HFF-Myc (cell line): ENCODE measurements at regions not wholly inside any gene's neighbourhood (a gene's known extent, or its start where the extent isn't known, plus 50 kb on each side); places are given as distances from the start of the nearest gene placed in this dataset.

Source experiments
- DNase-seq: peaks from one replicate; pipeline ENCODE4 v3.0.0-alpha.2; 2011; ENCODE audit warnings: low read depth; ENCODE audit errors: extremely low read depth
- H3K4me3 ChIP-seq: replicated peaks from 2 replicates; pipeline ENCODE4 v1.5.1; 2011; ENCODE audit warnings: low read depth, mild to moderate bottlenecking, control low read depth, low read length
- TF ChIP-seq, protein P1 (sequence below): IDR thresholded peaks from 2 replicates; pipeline ENCODE4 v1.5.1; 2012; ENCODE audit warnings: mild to moderate bottlenecking, low read depth, low read length, control low read depth; ENCODE audit errors: missing control alignments

DNA sequence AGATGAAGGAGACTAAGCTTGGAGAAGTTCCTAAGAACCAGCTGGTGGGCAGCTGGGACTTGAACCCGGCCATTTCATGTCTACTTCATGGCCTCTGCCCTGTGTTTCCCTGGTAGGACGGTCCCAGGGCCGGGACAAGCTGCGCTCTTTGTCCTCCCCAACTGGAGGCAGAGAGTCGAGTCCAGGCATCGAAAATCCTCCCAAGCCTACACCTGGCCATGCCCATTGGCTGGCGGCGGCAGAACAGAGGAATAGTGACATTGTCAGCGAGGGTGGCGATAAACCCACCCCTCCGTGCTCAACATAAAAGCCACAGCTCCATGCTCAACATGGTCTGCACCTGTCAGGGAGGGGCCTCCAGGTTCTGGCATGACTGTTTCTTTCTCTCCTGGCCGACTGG is 77.7 kb downstream of the RBFOX3 start:
- H3K4me3 ChIP-seq: no peak overlapping the region
- TF ChIP-seq, protein P1, sequence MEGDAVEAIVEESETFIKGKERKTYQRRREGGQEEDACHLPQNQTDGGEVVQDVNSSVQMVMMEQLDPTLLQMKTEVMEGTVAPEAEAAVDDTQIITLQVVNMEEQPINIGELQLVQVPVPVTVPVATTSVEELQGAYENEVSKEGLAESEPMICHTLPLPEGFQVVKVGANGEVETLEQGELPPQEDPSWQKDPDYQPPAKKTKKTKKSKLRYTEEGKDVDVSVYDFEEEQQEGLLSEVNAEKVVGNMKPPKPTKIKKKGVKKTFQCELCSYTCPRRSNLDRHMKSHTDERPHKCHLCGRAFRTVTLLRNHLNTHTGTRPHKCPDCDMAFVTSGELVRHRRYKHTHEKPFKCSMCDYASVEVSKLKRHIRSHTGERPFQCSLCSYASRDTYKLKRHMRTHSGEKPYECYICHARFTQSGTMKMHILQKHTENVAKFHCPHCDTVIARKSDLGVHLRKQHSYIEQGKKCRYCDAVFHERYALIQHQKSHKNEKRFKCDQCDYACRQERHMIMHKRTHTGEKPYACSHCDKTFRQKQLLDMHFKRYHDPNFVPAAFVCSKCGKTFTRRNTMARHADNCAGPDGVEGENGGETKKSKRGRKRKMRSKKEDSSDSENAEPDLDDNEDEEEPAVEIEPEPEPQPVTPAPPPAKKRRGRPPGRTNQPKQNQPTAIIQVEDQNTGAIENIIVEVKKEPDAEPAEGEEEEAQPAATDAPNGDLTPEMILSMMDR: no peak
- DNase-seq: no peak

DNA sequence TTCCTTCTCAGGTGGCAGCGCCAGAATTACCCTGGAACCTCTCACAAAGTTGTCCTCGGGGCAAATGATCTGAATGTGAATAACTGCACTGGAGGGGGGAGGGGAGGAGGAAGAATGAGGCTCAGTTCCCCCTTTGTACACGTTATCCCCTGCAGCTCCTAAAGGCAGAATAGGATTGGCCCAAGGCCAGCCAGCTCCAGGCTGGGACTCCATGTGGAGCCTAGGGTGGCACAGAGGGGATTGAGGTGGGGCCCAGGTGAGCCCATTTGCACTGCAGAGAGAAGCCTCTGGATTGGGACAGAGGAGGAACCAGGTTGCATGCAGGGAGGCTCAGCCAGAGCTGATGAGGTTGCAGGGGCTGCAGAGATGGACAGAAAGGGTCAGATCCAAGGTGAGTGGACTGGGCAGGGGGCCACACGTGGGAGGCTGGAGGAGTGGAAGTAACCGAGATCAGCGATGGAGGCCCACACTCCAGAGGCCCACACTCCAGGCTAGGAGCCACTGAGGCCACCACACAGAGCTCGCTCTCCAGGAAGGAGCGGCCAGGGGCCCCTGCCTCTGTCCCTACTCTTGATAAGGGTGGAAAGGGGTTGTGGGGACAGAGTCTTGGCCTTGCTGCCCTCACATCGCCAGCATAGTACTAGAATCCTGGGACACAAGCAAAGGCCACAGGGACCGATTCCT is 78.6 kb downstream of the RBFOX3 start:
- H3K4me3 ChIP-seq: no peak overlapping the region
- TF ChIP-seq, protein P1: no peak
- no peak for DNase-seq

DNA sequence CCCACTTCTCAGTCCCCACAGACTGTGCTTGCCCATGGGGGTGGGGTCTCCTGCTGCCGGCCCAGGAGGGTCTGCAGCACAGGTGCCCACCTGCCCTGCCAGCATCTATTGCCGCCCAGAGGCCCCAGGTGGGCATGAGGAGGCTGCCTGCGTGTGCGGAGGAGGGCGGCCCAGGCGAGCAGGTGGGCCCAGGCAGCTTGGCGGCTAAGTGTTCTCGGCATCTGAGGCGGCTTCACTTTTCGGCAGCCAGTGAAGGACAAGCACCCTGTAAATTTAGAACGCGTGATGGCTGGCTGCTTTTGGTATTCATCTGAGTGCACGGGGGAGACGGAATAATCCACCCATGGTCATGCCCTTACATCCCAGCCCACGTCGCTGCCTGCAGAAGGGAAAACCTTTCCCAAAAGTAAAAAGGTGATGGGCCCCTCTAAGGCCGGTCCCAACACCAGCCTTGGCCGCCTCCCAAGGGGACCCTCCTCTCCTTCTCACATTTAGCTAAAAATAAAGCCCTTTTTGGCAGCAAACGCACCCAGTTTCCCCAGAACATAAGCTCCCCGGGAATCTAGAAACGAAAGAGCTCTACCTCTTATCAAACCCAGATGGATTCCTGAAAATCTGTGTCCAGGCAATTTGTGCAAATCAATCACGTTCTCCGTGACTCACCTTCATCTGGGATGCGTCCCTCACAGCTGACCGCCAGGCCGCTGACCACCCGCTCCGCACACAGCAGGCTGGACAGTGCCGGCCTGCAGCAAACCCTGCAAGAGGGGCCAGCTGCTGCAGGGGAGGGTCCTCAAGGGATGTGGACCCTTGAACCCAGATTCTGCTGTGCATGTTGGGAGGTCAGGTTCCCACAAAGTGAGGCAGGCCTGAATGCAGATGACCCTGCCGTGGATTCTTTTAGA is 79.4 kb downstream of the RBFOX3 start:
- DNase-seq: no peak
- H3K4me3 ChIP-seq: no peak overlapping the region
- TF ChIP-seq, protein P1: no peak

DNA sequence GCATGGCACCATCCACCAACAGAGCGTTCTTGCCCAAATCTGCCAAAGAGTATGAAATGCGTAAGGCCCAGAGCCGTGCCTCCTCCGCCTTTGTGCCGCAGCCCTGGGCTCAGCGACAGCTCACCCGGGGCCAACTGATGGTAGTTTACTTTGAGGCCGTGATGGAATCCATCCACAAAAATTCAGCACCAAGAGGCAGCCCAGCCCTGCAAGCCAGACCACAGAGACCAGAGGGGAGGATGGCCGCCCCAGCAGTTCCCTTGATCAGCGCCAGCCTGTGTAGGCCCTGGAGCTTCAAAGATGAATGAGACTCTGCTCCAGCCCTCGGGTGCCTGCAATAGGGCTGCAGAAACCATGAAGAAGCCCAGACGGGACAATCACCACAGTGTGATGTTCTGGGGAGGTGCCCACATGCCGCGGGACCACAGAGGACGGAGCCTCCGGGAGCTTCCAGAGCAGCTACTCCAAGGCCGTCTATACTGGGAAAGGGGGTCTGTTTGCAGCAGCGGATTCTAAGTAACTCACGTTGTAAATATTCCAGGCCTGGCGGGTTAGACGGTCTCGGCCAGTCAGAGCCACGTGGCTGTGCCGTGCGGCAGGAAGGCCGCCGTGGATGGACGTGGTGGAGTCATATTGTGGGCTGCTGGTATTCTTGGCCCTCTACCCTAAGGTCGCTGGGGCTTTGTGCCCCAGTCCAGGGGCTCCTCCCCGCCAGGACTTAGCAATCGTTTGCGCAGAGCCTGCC is 80.3 kb downstream of the RBFOX3 start:
- TF ChIP-seq, protein P1: no peak
- no peak overlapping the region for H3K4me3 ChIP-seq
- DNase-seq: no peak

DNA sequence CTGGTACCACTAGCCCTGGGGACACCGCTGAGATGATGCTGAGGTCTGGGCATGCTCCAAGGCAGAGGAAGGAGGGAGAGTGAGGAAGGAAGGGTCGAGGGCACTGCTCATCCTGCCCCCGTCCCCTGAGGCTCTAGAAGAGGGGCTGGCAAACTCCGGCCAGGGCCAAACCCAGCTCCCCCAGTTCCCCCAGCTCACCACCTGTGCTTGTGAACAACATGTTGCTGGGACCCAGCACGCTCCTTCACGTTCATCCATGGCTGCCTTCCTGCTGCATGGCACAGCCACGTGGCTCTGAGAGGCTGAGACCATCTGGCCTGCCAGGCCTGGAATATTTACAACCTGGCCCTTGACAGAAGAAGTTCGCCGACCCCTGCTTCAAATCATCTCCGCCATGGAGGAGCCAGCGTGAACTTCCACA is 81.2 kb downstream of the RBFOX3 start:
- no peak overlapping the region for H3K4me3 ChIP-seq
- TF ChIP-seq, protein P1: no peak
- no peak for DNase-seq

DNA sequence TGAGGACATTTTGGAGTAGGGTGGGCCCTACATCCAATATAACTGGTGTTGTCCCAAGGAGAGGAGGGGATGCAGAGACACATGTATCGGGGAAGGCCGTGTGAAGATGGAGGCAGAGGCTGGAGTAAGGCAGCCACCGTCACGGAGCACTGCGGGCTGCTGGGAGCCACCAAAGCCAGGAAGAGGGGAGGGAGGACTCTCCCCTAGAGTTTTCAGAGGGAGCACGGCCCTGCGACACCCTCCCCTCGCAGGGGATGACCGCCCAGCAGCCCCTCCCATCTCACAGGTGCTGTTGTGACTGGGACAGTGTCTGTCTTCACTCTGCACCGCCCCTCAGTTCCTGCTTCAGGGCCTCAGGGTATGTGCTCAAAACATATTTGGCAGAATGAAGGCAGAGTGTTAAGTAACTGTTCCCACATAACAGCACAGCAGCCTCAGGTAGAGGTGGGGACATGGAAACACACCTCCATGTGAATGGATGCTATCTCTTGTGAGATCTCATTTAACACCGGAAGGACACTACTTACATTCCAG is 82.2 kb downstream of the RBFOX3 start:
- no peak for DNase-seq
- TF ChIP-seq, protein P1: no peak

More for the DNA sequence above, 82.2 kb downstream of the RBFOX3 start:
- no peak overlapping the region for H3K4me3 ChIP-seq
